Fibroblast of lung (primary cell): ENCODE measurements at regions not wholly inside any gene's neighbourhood (a gene's known extent, or its start where the extent isn't known, plus 50 kb on each side); places are given as distances from the start of the nearest gene placed in this dataset.

Source experiments
- CTCF ChIP-seq, 2 donors: IDR thresholded peaks in 1 of 2; conservative IDR thresholded peaks in 1 of 2; 1 replicate in 1 of 2; 2 replicates in 1 of 2; pipeline ENCODE4 v1.5.1; 2011 to 2012; ENCODE audit warnings: low read length in 2 of 2, control low read depth in 1 of 2, inconsistent platforms in 1 of 2, low read depth in 1 of 2, mild to moderate bottlenecking in 1 of 2
- EZH2 ChIP-seq: IDR thresholded peaks from 2 replicates; pipeline ENCODE4 v1.5.1; 2012; ENCODE audit warnings: low read length, control low read depth, mild to moderate bottlenecking; ENCODE audit errors: missing control alignments

- no peak for TF ChIP-seq CTCF (conservative IDR thresholded peaks at IDR 0.05 in 1 of 2, IDR thresholded peaks at IDR 0.05 in 1 of 2; ENCODE audit: low read depth in 1 of 2, low read length in 2 of 2)
- no peak for TF ChIP-seq EZH2
These were observed 173.6 kb upstream of the MCHR2 start for GRCh38 chr6:100167585-100167984.
